ENCODE measurements at regions not wholly inside any gene's neighbourhood (a gene's known extent, or its start where the extent isn't known, plus 50 kb on each side); places are given as distances from the start of the nearest gene placed in this dataset.

- TF ChIP-seq CHD7 (IDR thresholded peaks at IDR 0.05; ENCODE audit: insufficient replicate concordance, low read length): no peak
- no peak for TF ChIP-seq GABPA (IDR thresholded peaks at IDR 0.05; ENCODE audit: borderline replicate concordance, insufficient read depth, low read length)
- TF ChIP-seq RBBP5 (IDR thresholded peaks at IDR 0.05; ENCODE audit: borderline replicate concordance, low read depth, low read length): no peak
Measured at GRCh38 chr10:33618196-33618595, 283.7 kb upstream of the NRP1 start (continued).

Measured in H1 (cell line).